Hypothalamus (tissue), 51 donors: ENCODE measurements at regions not wholly inside any gene's neighbourhood (a gene's known extent, or its start where the extent isn't known, plus 50 kb on each side); places are given as distances from the start of the nearest gene placed in this dataset.

Source experiments
- DNase-seq, 51 donors: peaks; one replicate each; lab custom pipeline; 2025; lab: John Stamatoyannopoulos, UW

GRCh38 chr7:115719963-115720362, 310.6 kb downstream of the TFEC start:
- DNase-seq, result no peak

GRCh38 chr7:115709664-115710063, 320.9 kb downstream of the TFEC start:
- no peak for DNase-seq

- DNase-seq, result no peak
Measured at GRCh38 chr7:115708013-115708341, 322.6 kb downstream of the TFEC start.

GRCh38 chr7:115707258-115708012, 323.1 kb downstream of the TFEC start:
- DNase-seq, result peak in 2 of 51 donors; percentile 4 to 7

- no peak for DNase-seq
Measured at GRCh38 chr7:115704884-115705283, 325.7 kb downstream of the TFEC start.

GRCh38 chr7:115701141-115701540, 329.4 kb downstream of the TFEC start:
- no peak for DNase-seq

- no peak for DNase-seq
Measured at GRCh38 chr7:115694424-115694823, 336.1 kb downstream of the TFEC start.

- DNase-seq, result no peak
Measured at GRCh38 chr7:115693779-115694178, 336.8 kb downstream of the TFEC start.

GRCh38 chr7:115689941-115690340, 340.6 kb downstream of the TFEC start:
- DNase-seq, result no peak

GRCh38 chr7:115683093-115683492, 347.5 kb downstream of the TFEC start:
- DNase-seq, result no peak

- DNase-seq, result no peak
Measured at GRCh38 chr7:115682507-115682906, 348.1 kb downstream of the TFEC start.

GRCh38 chr7:115680921-115681320, 349.6 kb downstream of the TFEC start:
- no peak for DNase-seq

- DNase-seq, result peak in 4 of 51 donors; percentile 1 to 14 (median 2)
Measured at GRCh38 chr7:115679976-115680375, 350.6 kb downstream of the TFEC start.

- DNase-seq, result no peak
Measured at GRCh38 chr7:115679423-115679822, 351.1 kb downstream of the TFEC start.

GRCh38 chr7:115678086-115678982, 352.2 kb downstream of the TFEC start:
- DNase-seq, result no peak

GRCh38 chr7:115676707-115677106, 353.9 kb downstream of the TFEC start:
- DNase-seq, result no peak

- DNase-seq, result peak in 11 of 51 donors; percentile 0 to 41 (median 2)
Measured at GRCh38 chr7:115676080-115676479, 354.5 kb downstream of the TFEC start.

GRCh38 chr7:115674467-115675024, 356.0 kb downstream of the TFEC start:
- no peak for DNase-seq

GRCh38 chr7:115672024-115672423, 358.5 kb downstream of the TFEC start:
- no peak for DNase-seq

- no peak for DNase-seq
Measured at GRCh38 chr7:115662676-115663075, 367.9 kb downstream of the TFEC start.

- DNase-seq, result no peak
Measured at GRCh38 chr7:115662120-115662519, 368.4 kb downstream of the TFEC start.

GRCh38 chr7:115658223-115658622, 372.3 kb downstream of the TFEC start:
- DNase-seq, result no peak
